ENCODE measurements at regions not wholly inside any gene's neighbourhood (a gene's known extent, or its start where the extent isn't known, plus 50 kb on each side); places are given as distances from the start of the nearest gene placed in this dataset.

DNA sequence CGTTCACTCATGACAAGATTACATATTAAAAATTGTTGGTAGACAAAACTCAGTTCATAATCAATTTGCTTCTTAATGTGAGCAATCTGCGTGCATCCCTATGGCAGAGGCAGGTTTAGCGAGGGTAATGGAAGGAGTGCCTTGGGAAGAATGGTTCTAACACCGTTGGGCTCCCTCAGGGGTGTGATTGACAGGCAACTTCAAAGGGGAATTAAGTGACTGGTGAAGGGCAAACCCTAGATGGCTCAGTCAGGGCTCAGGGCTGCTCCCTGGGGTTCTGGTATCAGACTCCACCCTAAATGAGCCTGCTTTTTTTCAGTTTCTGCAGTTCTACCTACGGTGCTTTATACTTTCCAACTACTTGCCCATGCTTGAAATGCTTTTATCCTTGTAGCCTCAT, 419.5 kb upstream of the CELF4 start:
- no peak for DNase-seq (ENCODE audit: low read depth)
- H3K4me3 ChIP-seq (ENCODE audit: low read depth, low read length), result no peak overlapping the region
- TF ChIP-seq, protein P1, sequence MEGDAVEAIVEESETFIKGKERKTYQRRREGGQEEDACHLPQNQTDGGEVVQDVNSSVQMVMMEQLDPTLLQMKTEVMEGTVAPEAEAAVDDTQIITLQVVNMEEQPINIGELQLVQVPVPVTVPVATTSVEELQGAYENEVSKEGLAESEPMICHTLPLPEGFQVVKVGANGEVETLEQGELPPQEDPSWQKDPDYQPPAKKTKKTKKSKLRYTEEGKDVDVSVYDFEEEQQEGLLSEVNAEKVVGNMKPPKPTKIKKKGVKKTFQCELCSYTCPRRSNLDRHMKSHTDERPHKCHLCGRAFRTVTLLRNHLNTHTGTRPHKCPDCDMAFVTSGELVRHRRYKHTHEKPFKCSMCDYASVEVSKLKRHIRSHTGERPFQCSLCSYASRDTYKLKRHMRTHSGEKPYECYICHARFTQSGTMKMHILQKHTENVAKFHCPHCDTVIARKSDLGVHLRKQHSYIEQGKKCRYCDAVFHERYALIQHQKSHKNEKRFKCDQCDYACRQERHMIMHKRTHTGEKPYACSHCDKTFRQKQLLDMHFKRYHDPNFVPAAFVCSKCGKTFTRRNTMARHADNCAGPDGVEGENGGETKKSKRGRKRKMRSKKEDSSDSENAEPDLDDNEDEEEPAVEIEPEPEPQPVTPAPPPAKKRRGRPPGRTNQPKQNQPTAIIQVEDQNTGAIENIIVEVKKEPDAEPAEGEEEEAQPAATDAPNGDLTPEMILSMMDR (IDR thresholded peaks at IDR 0.05; ENCODE audit: insufficient read depth, low read depth, low read length), result no peak

DNA sequence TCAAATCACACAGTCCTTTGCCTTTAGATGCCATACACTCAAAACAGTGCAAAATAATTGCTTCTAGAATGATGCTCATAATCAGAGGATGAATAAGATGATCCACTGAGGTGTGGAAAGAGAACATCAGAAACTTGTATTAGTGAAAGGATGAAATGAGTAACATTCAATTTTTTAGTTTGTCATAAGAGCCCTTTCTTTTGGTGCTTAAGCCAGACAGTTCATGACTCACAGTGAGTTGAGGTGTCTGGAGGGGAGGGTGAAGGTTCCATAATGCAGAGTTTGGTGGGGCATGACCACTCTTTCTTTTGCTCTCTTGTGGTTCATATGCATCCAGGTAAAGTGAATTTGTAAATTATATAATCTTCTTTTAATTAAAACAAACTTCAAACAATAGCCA, 415.0 kb upstream of the CELF4 start:
- no peak overlapping the region for H3K4me3 ChIP-seq (ENCODE audit: low read depth, low read length)
- TF ChIP-seq, protein P1 (IDR thresholded peaks at IDR 0.05; ENCODE audit: insufficient read depth, low read depth, low read length), result no peak
- DNase-seq (ENCODE audit: low read depth), result no peak

DNA sequence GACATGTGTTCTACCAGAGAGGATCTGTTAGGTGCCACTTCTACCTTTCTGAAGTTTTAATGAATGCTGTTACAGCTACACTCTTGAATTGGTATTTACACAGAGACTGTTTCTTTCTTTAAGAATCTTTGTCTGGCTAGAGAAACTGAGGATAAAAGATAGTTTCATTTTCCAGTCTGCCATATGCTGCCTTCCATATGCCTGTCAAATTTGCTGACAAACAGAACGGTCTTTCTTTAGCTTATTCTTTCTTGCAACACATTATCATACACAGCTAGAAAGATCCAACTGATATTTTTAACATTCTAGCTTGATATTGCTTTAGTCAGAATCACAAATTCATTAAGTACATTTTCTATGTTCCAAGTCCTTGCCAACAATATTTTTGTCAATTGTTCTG, 409.8 kb upstream of the CELF4 start:
- TF ChIP-seq, protein P1 (IDR thresholded peaks at IDR 0.05; ENCODE audit: insufficient read depth, low read depth, low read length), result no peak
- no peak overlapping the region for H3K4me3 ChIP-seq (ENCODE audit: low read depth, low read length)
- DNase-seq (ENCODE audit: low read depth), result no peak

DNA sequence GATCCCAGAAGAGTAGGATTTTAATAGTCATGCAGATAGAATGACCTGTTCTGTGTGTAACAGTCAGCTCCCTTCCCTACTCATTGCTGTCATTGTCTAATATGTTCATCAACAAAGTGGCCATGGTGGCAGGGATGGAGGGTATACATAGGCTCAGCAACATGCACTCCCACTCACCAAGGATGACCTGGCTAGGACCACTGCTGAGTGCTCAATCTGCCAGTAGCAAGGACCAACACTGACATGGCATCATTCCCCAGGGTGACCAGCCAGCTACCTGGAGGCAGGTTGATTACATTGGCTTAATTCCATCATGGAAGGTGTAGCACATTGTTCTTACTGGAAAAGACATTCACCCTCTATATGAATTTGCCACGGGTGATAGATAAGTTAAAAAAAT, 401.7 kb upstream of the CELF4 start:
- no peak for DNase-seq (ENCODE audit: low read depth)
- TF ChIP-seq, protein P1 (IDR thresholded peaks at IDR 0.05; ENCODE audit: insufficient read depth, low read depth, low read length), result no peak
- H3K4me3 ChIP-seq (ENCODE audit: low read depth, low read length), result no peak overlapping the region

DNA sequence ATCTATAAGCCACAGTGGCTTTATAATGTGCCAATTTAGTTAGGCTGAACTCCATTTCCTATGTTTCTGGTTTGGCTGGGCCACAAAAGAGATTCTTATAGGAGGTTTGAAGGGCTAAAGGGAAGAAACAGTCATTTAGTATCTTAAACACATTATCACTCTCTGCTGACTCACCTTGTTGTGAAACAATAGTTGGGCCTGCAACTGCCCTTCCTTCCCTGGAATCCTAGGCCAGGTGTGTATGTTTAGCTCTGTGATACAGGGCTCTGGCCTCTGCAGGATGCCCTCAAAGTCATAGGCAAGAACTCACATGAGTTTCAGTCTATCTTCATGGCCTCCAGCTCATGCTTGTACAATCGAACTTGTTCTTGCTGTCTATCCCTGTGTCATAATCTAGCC, 400.0 kb upstream of the CELF4 start:
- DNase-seq (ENCODE audit: low read depth), result no peak
- no peak overlapping the region for H3K4me3 ChIP-seq (ENCODE audit: low read depth, low read length)
- TF ChIP-seq, protein P1 (IDR thresholded peaks at IDR 0.05; ENCODE audit: insufficient read depth, low read depth, low read length), result no peak

DNA sequence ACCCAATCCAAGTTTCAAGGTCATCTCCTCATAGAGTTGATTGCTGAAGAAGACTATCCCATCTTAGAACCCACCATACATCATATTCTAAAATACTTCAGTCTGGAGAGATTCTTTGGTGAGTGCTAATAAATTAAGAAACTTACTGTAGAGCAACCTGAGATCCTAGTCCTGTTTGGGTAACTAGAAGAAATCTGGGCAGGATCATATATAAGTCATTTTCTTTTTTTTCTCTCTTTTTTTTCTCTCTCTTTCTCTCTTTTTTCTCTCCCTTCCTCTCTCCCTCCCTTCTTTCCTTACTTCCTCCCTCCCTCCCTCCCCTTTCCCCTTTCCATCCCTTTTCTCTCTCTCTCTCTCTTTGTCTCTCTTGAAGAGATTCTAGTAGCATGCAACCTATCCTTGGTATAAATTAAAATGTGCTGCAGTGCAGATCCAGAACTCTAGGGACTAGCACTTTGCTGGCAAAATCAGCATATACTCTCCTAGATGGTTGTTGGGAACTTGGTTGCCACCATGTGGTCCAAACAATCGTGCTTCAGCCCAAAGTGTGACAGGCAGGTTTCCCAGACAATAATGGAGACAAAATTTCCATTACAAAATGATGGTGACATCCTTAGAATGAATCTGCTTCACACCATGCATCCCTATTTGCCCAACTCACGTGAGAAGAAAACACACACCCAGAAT, 399.4 kb upstream of the CELF4 start:
- no peak overlapping the region for H3K4me3 ChIP-seq (ENCODE audit: low read depth, low read length)
- TF ChIP-seq, protein P1 (IDR thresholded peaks at IDR 0.05; ENCODE audit: insufficient read depth, low read depth, low read length), result no peak
- no peak for DNase-seq (ENCODE audit: low read depth)

DNA sequence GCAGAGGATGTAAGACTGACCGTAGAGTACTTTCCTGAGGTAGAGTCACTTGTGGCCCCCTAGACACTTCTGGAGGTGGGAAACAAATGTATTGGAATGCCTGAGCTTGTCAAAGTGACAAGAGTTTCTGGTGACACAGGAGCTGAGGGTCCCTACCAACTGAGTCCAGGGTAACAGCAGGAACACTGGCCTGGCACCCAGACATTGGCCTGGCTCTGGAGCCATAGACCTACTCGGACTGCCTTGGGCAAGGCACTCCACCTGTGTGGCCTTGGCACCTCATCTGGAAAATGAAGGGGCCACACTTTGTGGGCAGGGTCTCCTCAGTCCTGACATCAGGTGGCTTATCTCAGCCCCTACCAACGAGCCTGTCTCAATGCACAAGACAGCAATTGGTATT, 398.2 kb upstream of the CELF4 start:
- H3K4me3 ChIP-seq (ENCODE audit: low read depth, low read length), result no peak overlapping the region
- TF ChIP-seq, protein P1 (IDR thresholded peaks at IDR 0.05; ENCODE audit: insufficient read depth, low read depth, low read length), result no peak
- no peak for DNase-seq (ENCODE audit: low read depth)

Data from fibroblast of villous mesenchyme (primary cell).